HUES6 (cell line): ENCODE measurements at regions not wholly inside any gene's neighbourhood (a gene's known extent, or its start where the extent isn't known, plus 50 kb on each side); places are given as distances from the start of the nearest gene placed in this dataset.
"Not testable (repeated sequence)": the region's sequence is repeated elsewhere in the genome, so short reads cannot be mapped to it uniquely, and the experiment has no call there.

ENCODE experiments used
- H3K27ac ChIP-seq: 2 replicates; pipeline ENCODE4 v1.7.0; 2013; ENCODE audit warnings: low read depth, mild to moderate bottlenecking, low read length, inconsistent platforms
- H3K27me3 ChIP-seq: 2 replicates; pipeline ENCODE4 v1.6.1; 2013; ENCODE audit warnings: low read length; ENCODE audit not compliant: control insufficient read depth, insufficient read depth
- H3K36me3 ChIP-seq: 2 replicates; pipeline ENCODE4 v1.6.1; 2013; ENCODE audit warnings: low read length; ENCODE audit not compliant: control insufficient read depth, insufficient read depth
- H3K4me1 ChIP-seq: 2 replicates; pipeline ENCODE4 v1.6.1; 2013; ENCODE audit warnings: low read length; ENCODE audit not compliant: control insufficient read depth, insufficient read depth
- H3K4me3 ChIP-seq: 2 replicates; pipeline ENCODE4 v1.5.1; 2013; ENCODE audit warnings: low read depth, low read length
- H3K9ac ChIP-seq: one replicate; pipeline ENCODE4 v1.6.1; 2013; ENCODE audit warnings: mild to moderate bottlenecking, low read length
- H3K9me3 ChIP-seq: 2 replicates; pipeline ENCODE4 v1.6.1; 2013; ENCODE audit warnings: low read depth, low read length; ENCODE audit not compliant: control insufficient read depth, insufficient read depth

- H3K27me3 ChIP-seq = no peaks in the 10 kb centered on the region
- H3K4me3 ChIP-seq = no peak overlapping the region
- H3K4me1 ChIP-seq = no peaks in the 10 kb centered on the region
- no peak overlapping the region for H3K9ac ChIP-seq
- H3K27ac ChIP-seq = no peak overlapping the region
- H3K36me3 ChIP-seq = no peaks in the 10 kb centered on the region
- no peaks in the 10 kb centered on the region for H3K9me3 ChIP-seq
These were observed 1512.0 kb upstream of the GOT2 start for GRCh38 chr16:60246086-60246485.

- Histone ChIP-seq H3K4me3 (no peak overlapping the region), H3K27me3 (no peaks in the 10 kb centered on the region), H3K9ac (no peak overlapping the region), H3K27ac (no peak overlapping the region), H3K4me1 (no peaks in the 10 kb centered on the region), H3K9me3 (no peaks in the 10 kb centered on the region), H3K36me3 (no peaks in the 10 kb centered on the region)
These were observed 1507.6 kb upstream of the GOT2 start for GRCh38 chr16:60241671-60242070.

GRCh38 chr16:60230666-60231065, 1496.5 kb upstream of the GOT2 start:
- Histone ChIP-seq H3K27ac (no peak overlapping the region), H3K4me3 (no peak overlapping the region), H3K4me1 (no peaks in the 10 kb centered on the region)

GRCh38 chr16:60225541-60225940, 1491.4 kb upstream of the GOT2 start:
- no peaks in the 10 kb centered on the region for H3K4me1 ChIP-seq
- no peaks in the 10 kb centered on the region for H3K36me3 ChIP-seq
- H3K9me3 ChIP-seq = peaks cover 2% of the 10 kb centered on the region; the same call in 1 of the 2 replicates
- H3K27ac ChIP-seq = no peak overlapping the region
- no peak overlapping the region for H3K9ac ChIP-seq
- H3K4me3 ChIP-seq = no peak overlapping the region
- no peaks in the 10 kb centered on the region for H3K27me3 ChIP-seq

More at GRCh38 chr16:60230666-60231065, 1496.5 kb upstream of the GOT2 start:
- Histone ChIP-seq H3K9me3 (peaks cover 4% of the 10 kb centered on the region; the same call in 1 of the 2 replicates), H3K9ac (no peak overlapping the region), H3K27me3 (no peaks in the 10 kb centered on the region), H3K36me3 (no peaks in the 10 kb centered on the region)

GRCh38 chr16:60217787-60218186, 1483.7 kb upstream of the GOT2 start:
- H3K27ac ChIP-seq = no peak overlapping the region
- peaks cover 18% of the 10 kb centered on the region for H3K4me1 ChIP-seq
- H3K27me3 ChIP-seq = no peaks in the 10 kb centered on the region
- H3K9ac ChIP-seq = no peak overlapping the region
- no peak overlapping the region for H3K4me3 ChIP-seq
- H3K9me3 ChIP-seq = peaks cover 5% of the 10 kb centered on the region; the same call in 1 of the 2 replicates
- no peaks in the 10 kb centered on the region for H3K36me3 ChIP-seq

- peaks cover 18% of the 10 kb centered on the region for H3K4me1 ChIP-seq
- no peak overlapping the region for H3K4me3 ChIP-seq
- H3K27ac ChIP-seq = no peak overlapping the region
- no peaks in the 10 kb centered on the region for H3K9me3 ChIP-seq
- H3K9ac ChIP-seq = no peak overlapping the region
- no peaks in the 10 kb centered on the region for H3K27me3 ChIP-seq
- H3K36me3 ChIP-seq = no peaks in the 10 kb centered on the region
These were observed 1480.2 kb upstream of the GOT2 start for GRCh38 chr16:60214311-60214710.

- no peaks in the 10 kb centered on the region for H3K27me3 ChIP-seq
- no peaks in the 10 kb centered on the region for H3K36me3 ChIP-seq
These were observed 1472.4 kb upstream of the GOT2 start for GRCh38 chr16:60206516-60206915.

GRCh38 chr16:60204181-60204580, 1470.1 kb upstream of the GOT2 start:
- Histone ChIP-seq H3K9me3 (peaks cover 4% of the 10 kb centered on the region; the same call in 1 of the 2 replicates), H3K27ac (no peak overlapping the region), H3K4me1 (peaks cover 42% of the 10 kb centered on the region), H3K9ac (no peak overlapping the region), H3K27me3 (no peaks in the 10 kb centered on the region), H3K36me3 (no peaks in the 10 kb centered on the region), H3K4me3 (no peak overlapping the region)

More at GRCh38 chr16:60206516-60206915, 1472.4 kb upstream of the GOT2 start:
- peaks cover 29% of the 10 kb centered on the region for H3K4me1 ChIP-seq
- H3K9me3 ChIP-seq = no peaks in the 10 kb centered on the region
- H3K4me3 ChIP-seq = no peak overlapping the region
- H3K27ac ChIP-seq = no peak overlapping the region; the same call in 1 of the 2 replicates
- peak overlapping the region; percentile 7 for H3K9ac ChIP-seq

- Histone ChIP-seq H3K4me3 (no peak overlapping the region), H3K27me3 (no peaks in the 10 kb centered on the region), H3K4me1 (peaks cover 47% of the 10 kb centered on the region), H3K9ac (no peak overlapping the region), H3K36me3 (no peaks in the 10 kb centered on the region), H3K9me3 (peaks cover 4% of the 10 kb centered on the region; the same call in 1 of the 2 replicates), H3K27ac (peak overlapping the region; percentile 37; the same call in 1 of the 2 replicates)
These were observed 1469.5 kb upstream of the GOT2 start for GRCh38 chr16:60203525-60204124.

- not testable (repeated sequence) for H3K36me3 ChIP-seq, H3K9me3 ChIP-seq, H3K27me3 ChIP-seq, H3K27ac ChIP-seq, H3K4me3 ChIP-seq, H3K9ac ChIP-seq
- peaks cover 29% of the 10 kb centered on the region for H3K4me1 ChIP-seq
These were observed 1466.6 kb upstream of the GOT2 start for GRCh38 chr16:60200729-60201128.

- H3K9ac ChIP-seq = no peak overlapping the region
- H3K27ac ChIP-seq = no peak overlapping the region
- no peak overlapping the region for H3K4me3 ChIP-seq
- no peaks in the 10 kb centered on the region for H3K36me3 ChIP-seq
- H3K9me3 ChIP-seq = peaks cover 4% of the 10 kb centered on the region; the same call in 1 of the 2 replicates
- peaks cover 24% of the 10 kb centered on the region for H3K4me1 ChIP-seq
- H3K27me3 ChIP-seq = no peaks in the 10 kb centered on the region
These were observed 1466.0 kb upstream of the GOT2 start for GRCh38 chr16:60200161-60200560.
